SU-DHL-6 (cell line): ENCODE measurements at regions not wholly inside any gene's neighbourhood (a gene's known extent, or its start where the extent isn't known, plus 50 kb on each side); places are given as distances from the start of the nearest gene placed in this dataset.

Experiments used
- CTCF ChIP-seq: fragments of 200-600 bp; sonication (generic); IDR thresholded peaks from one replicate; pipeline ENCODE4 v1.5.1; 2017; ENCODE audit warnings: antibody characterized with exemption, mild to moderate bottlenecking, low read length, moderate library complexity; ENCODE audit not compliant: insufficient read depth, poor library complexity, severe bottlenecking
- EZH2phosphoT487 ChIP-seq: fragments of 200-600 bp; sonication (generic), shearing (Covaris generic); conservative IDR thresholded peaks from 2 replicates; pipeline ENCODE4 v1.6.1; 2018; ENCODE audit warnings: mild to moderate bottlenecking, antibody characterized with exemption, low read length, moderate library complexity, mixed read lengths

- no peak for TF ChIP-seq CTCF
- TF ChIP-seq EZH2phosphoT487, result no peak
Observed at GRCh38 chr4:22312113-22312512, 203.8 kb downstream of the ADGRA3 start.
